Activated CD8-positive, alpha-beta memory T cell treated with anti-CD3 and anti-CD28 coated beads, Interleukin-2, amount 50 U/mL, for 24 hours (primary cell): ENCODE measurements at regions not wholly inside any gene's neighbourhood (a gene's known extent, or its start where the extent isn't known, plus 50 kb on each side); places are given as distances from the start of the nearest gene placed in this dataset.
"Not testable (repeated sequence)": the region's sequence is repeated elsewhere in the genome, so short reads cannot be mapped to it uniquely, and the experiment has no call there.

Experiments used
- DNase-seq: peaks from one replicate; pipeline ENCODE4 v3.0.0-alpha.2; 2020; ENCODE audit errors: extremely low read depth

GRCh38 chr6:9830808-9831207 lies 584.1 kb downstream of the TFAP2A start:
- no peak for DNase-seq

GRCh38 chr6:9825526-9825925 lies 589.3 kb downstream of the TFAP2A start:
- no peak for DNase-seq

- not testable (repeated sequence) for DNase-seq
Measured at GRCh38 chr6:9810727-9811126, 604.1 kb downstream of the TFAP2A start.

- DNase-seq, result no peak
Measured at GRCh38 chr6:9810286-9810685, 604.6 kb downstream of the TFAP2A start.

- DNase-seq, result no peak
Measured at GRCh38 chr6:9806195-9806594, 608.7 kb downstream of the TFAP2A start.

- DNase-seq, result no peak
Measured at GRCh38 chr6:9801249-9801754, 613.6 kb downstream of the TFAP2A start.

GRCh38 chr6:9799582-9799981 lies 615.3 kb downstream of the TFAP2A start:
- no peak for DNase-seq

GRCh38 chr6:9796827-9797226 lies 618.0 kb downstream of the TFAP2A start:
- DNase-seq, result no peak

GRCh38 chr6:9795880-9796279 lies 619.0 kb downstream of the TFAP2A start:
- DNase-seq, result no peak

GRCh38 chr6:9789201-9789600 lies 625.7 kb downstream of the TFAP2A start:
- no peak for DNase-seq

GRCh38 chr6:9784786-9785185 lies 630.1 kb downstream of the TFAP2A start:
- no peak for DNase-seq

- DNase-seq, result no peak
Measured at GRCh38 chr6:9783567-9783966, 631.3 kb downstream of the TFAP2A start.

- DNase-seq, result no peak
Measured at GRCh38 chr6:9766240-9766915, 648.5 kb downstream of the TFAP2A start.

GRCh38 chr6:9761220-9761619 lies 653.7 kb downstream of the TFAP2A start:
- DNase-seq, result no peak

GRCh38 chr6:9754515-9754914 lies 660.4 kb downstream of the TFAP2A start:
- no peak for DNase-seq

- DNase-seq, result no peak
Measured at GRCh38 chr6:9745966-9746365, 668.9 kb downstream of the TFAP2A start.

GRCh38 chr6:9745476-9745875 lies 669.4 kb downstream of the TFAP2A start:
- no peak for DNase-seq

GRCh38 chr6:9744119-9744518 lies 670.8 kb downstream of the TFAP2A start:
- no peak for DNase-seq

GRCh38 chr6:9732056-9732455 lies 682.8 kb downstream of the TFAP2A start:
- no peak for DNase-seq

- not testable (repeated sequence) for DNase-seq
Measured at GRCh38 chr6:9725776-9726175, 689.1 kb downstream of the TFAP2A start.

- no peak for DNase-seq
Measured at GRCh38 chr6:9717568-9717967, 697.3 kb downstream of the TFAP2A start.

GRCh38 chr6:9711365-9711764 lies 703.5 kb downstream of the TFAP2A start:
- DNase-seq, result no peak

GRCh38 chr6:9710574-9710973 lies 704.3 kb downstream of the TFAP2A start:
- no peak for DNase-seq

GRCh38 chr6:9708600-9708999 lies 706.3 kb downstream of the TFAP2A start:
- no peak for DNase-seq
